Esophagus muscularis mucosa (tissue), 4 donors: ENCODE measurements at regions not wholly inside any gene's neighbourhood (a gene's known extent, or its start where the extent isn't known, plus 50 kb on each side); places are given as distances from the start of the nearest gene placed in this dataset.
"Not testable (repeated sequence)": the region's sequence is repeated elsewhere in the genome, so short reads cannot be mapped to it uniquely, and the experiment has no call there.

Experiments used
- DNase-seq: peaks from one replicate; pipeline ENCODE4 v3.0.0-alpha.2; 2017; ENCODE audit errors: extremely low spot score
- H3K27ac ChIP-seq, 4 donors: fragments of 200-600 bp; sonication (generic); replicated peaks in 1 of 4; 1 replicate in 3 of 4; 2 replicates in 1 of 4; pipeline ENCODE4 v1.5.1; 2016 to 2019; ENCODE audit warnings: mild to moderate bottlenecking in 1 of 4
- H3K27me3 ChIP-seq, 4 donors: fragments of 200-600 bp; sonication (generic); one replicate each; pipeline versions ENCODE4 v1.5.1 to v1.6.0; 2016 to 2019
- H3K36me3 ChIP-seq, 4 donors: fragments of 200-600 bp; sonication (generic); one replicate each; pipeline ENCODE4 v1.5.1; 2016 to 2019
- H3K4me1 ChIP-seq, 4 donors: fragments of 200-600 bp; sonication (generic); one replicate each; pipeline ENCODE4 v1.5.1; 2016 to 2019
- H3K4me3 ChIP-seq, 4 donors: fragments of 200-600 bp; sonication (generic); 1 replicate in 2 of 4; 2 replicates in 2 of 4; pipeline ENCODE4 v1.5.1; 2016 to 2019; ENCODE audit warnings: mild to moderate bottlenecking in 4 of 4, moderate library complexity in 1 of 4
- H3K9me3 ChIP-seq, 4 donors: fragments of 200-600 bp; sonication (generic); 1 replicate in 3 of 4; 2 replicates in 1 of 4; pipeline ENCODE4 v1.5.1; 2016 to 2019
- CTCF ChIP-seq, 3 experiments: fragments of 200-600 bp in 2 of 3; fragments of 450-650 bp in 1 of 3; sonication (generic) in 2 of 3; IDR thresholded peaks; one replicate each; pipeline ENCODE4 v1.5.1; 2017 to 2019; ENCODE audit warnings: antibody characterized with exemption in 3 of 3, mild to moderate bottlenecking in 2 of 3, moderate library complexity in 1 of 3
- EP300 ChIP-seq: sonication (generic); formaldehyde crosslinking; IDR thresholded peaks from one replicate; pipeline ENCODE4 v1.6.1; 2017; ENCODE audit warnings: antibody characterized with exemption
- POLR2A ChIP-seq: fragments of 450-650 bp; IDR thresholded peaks from one replicate; pipeline ENCODE4 v1.6.1; 2017; ENCODE audit warnings: antibody characterized with exemption, moderate library complexity, mild to moderate bottlenecking, low read depth
- POLR2AphosphoS5 ChIP-seq, 2 donors: sonication (generic); formaldehyde crosslinking; IDR thresholded peaks; one replicate each; pipeline ENCODE4 v1.6.1; 2017; ENCODE audit warnings: antibody characterized with exemption in 2 of 2
- WGBS: methylation state at CpG from one replicate; pipeline ENCODE4 v1.1.5; 2018; 5-methylcytosine and 5-hydroxymethylcytosine counted together
- intact Hi-C: fragments of 100-400 bp; cut with DNase I; formaldehyde crosslinking; loops from one replicate; pipeline ENCODE4 v1.15.1; 2023

GRCh38 chr7:145784809-145785780 lies 331.5 kb upstream of the CNTNAP2 start:
- no peak for TF ChIP-seq POLR2A
- TF ChIP-seq CTCF (IDR thresholded peaks at IDR 0.05), result no peak
- no peak for TF ChIP-seq EP300
- no peak for TF ChIP-seq POLR2AphosphoS5 (IDR thresholded peaks at IDR 0.05)
- Histone ChIP-seq H3K36me3 (no peaks in the 10 kb centered on the region), H3K27me3 (no peaks in the 10 kb centered on the region), H3K4me1 (no peaks in the 10 kb centered on the region), H3K27ac (no peak overlapping the region), H3K9me3 (no peaks in the 10 kb centered on the region), H3K4me3 (no peak overlapping the region)
- WGBS, result 91% methylated on average over 20 of the region's 20 CpGs
- intact Hi-C loops, result no loop called here
- DNase-seq, result no peak

- H3K27ac ChIP-seq, H3K9me3 ChIP-seq, H3K4me3 ChIP-seq, H3K4me1 ChIP-seq, DNase-seq, H3K27me3 ChIP-seq, H3K36me3 ChIP-seq, intact Hi-C loops: not testable (repeated sequence)
- WGBS, result 77% methylated on average over 2 of the region's 2 CpGs
Measured at GRCh38 chr7:145781388-145781787, 335.2 kb upstream of the CNTNAP2 start.

- WGBS, result 64% methylated on average over 2 of the region's 2 CpGs
- intact Hi-C loops, result no loop called here
- TF ChIP-seq POLR2AphosphoS5 (IDR thresholded peaks at IDR 0.05) (no peak), CTCF (IDR thresholded peaks at IDR 0.05) (no peak), EP300 (no peak), POLR2A (no peak)
- no peaks in the 10 kb centered on the region for H3K4me1 ChIP-seq
- H3K27me3 ChIP-seq, result no peaks in the 10 kb centered on the region
- H3K9me3 ChIP-seq, result no peaks in the 10 kb centered on the region
- H3K27ac ChIP-seq, result no peak overlapping the region
- no peak overlapping the region for H3K4me3 ChIP-seq
- no peak for DNase-seq
- no peaks in the 10 kb centered on the region for H3K36me3 ChIP-seq
Measured at GRCh38 chr7:145779140-145779539, 337.5 kb upstream of the CNTNAP2 start.

- 57% methylated on average over 2 of the region's 2 CpGs for WGBS
- H3K27me3 ChIP-seq, result no peaks in the 10 kb centered on the region
- no peak overlapping the region for H3K4me3 ChIP-seq
- H3K36me3 ChIP-seq, result no peaks in the 10 kb centered on the region
- no peak for DNase-seq
- TF ChIP-seq EP300 (no peak), POLR2AphosphoS5 (IDR thresholded peaks at IDR 0.05) (no peak), POLR2A (no peak), CTCF (IDR thresholded peaks at IDR 0.05) (no peak)
- no peak overlapping the region for H3K27ac ChIP-seq
- H3K9me3 ChIP-seq, result no peaks in the 10 kb centered on the region
- no peaks in the 10 kb centered on the region for H3K4me1 ChIP-seq
- intact Hi-C loops, result no loop called here
Measured at GRCh38 chr7:145774777-145775176, 341.8 kb upstream of the CNTNAP2 start.

- no peak overlapping the region for H3K4me3 ChIP-seq
- no peak for DNase-seq
- no peaks in the 10 kb centered on the region for H3K4me1 ChIP-seq
- intact Hi-C loops, result no loop called here
- H3K27me3 ChIP-seq, result no peaks in the 10 kb centered on the region
- WGBS, result 85% methylated on average over 11 of the region's 11 CpGs
- H3K9me3 ChIP-seq, result peaks cover 0 to 9% (median 0%) of the 10 kb centered on the region in 4 donors
- no peak overlapping the region for H3K27ac ChIP-seq
- no peaks in the 10 kb centered on the region for H3K36me3 ChIP-seq
- TF ChIP-seq POLR2A (no peak), POLR2AphosphoS5 (IDR thresholded peaks at IDR 0.05) (no peak), EP300 (no peak), CTCF (IDR thresholded peaks at IDR 0.05) (no peak)
Measured at GRCh38 chr7:145753004-145753403, 363.6 kb upstream of the CNTNAP2 start.
